Body of pancreas (tissue), 4 donors: ENCODE measurements at regions not wholly inside any gene's neighbourhood (a gene's known extent, or its start where the extent isn't known, plus 50 kb on each side); places are given as distances from the start of the nearest gene placed in this dataset.

ENCODE experiments used
- ATAC-seq: fragments of 150-250 bp; one replicate; pipeline ENCODE4 v1.9.1; 2016
- DNase-seq, 4 donors: peaks; one replicate each; pipeline ENCODE4 v3.0.0-alpha.2; 2019
- H3K27ac ChIP-seq, 4 donors: fragments of 200-600 bp; sonication (generic); 1 replicate in 3 of 4; 2 replicates in 1 of 4; pipeline versions ENCODE4 v1.5.1 to v1.6.1; 2016 to 2019; ENCODE audit warnings: mild to moderate bottlenecking in 1 of 4, mixed read lengths in 1 of 4, moderate library complexity in 1 of 4
- H3K27me3 ChIP-seq, 2 donors: fragments of 200-600 bp; sonication (generic); one replicate each; pipeline ENCODE4 v1.6.0; 2016; ENCODE audit warnings: mild to moderate bottlenecking in 1 of 2
- H3K36me3 ChIP-seq, 2 donors: fragments of 200-600 bp; sonication (generic); replicated peaks in 1 of 2; 2 replicates each; pipeline ENCODE4 v1.5.1; 2016; ENCODE audit warnings: low read depth in 2 of 2; ENCODE audit not compliant: insufficient read depth in 1 of 2
- H3K4me1 ChIP-seq: fragments of 200-600 bp; sonication (generic); one replicate; pipeline ENCODE4 v1.6.0; 2016
- H3K4me3 ChIP-seq, 2 donors: fragments of 200-600 bp; sonication (generic); 1 replicate in 1 of 2; 2 replicates in 1 of 2; pipeline ENCODE4 v1.5.1; 2016 to 2019
- H3K9me3 ChIP-seq, 3 donors: fragments of 200-600 bp; sonication (generic); 1 replicate in 2 of 3; 2 replicates in 1 of 3; pipeline ENCODE4 v1.5.1; 2016
- CTCF ChIP-seq, 7 experiments: fragments of 450-650 bp in 4 of 7; fragments of 200-600 bp in 3 of 7; sonication (generic) in 3 of 7; IDR thresholded peaks; one replicate each; pipeline ENCODE4 v1.5.1; 2016 to 2019; ENCODE audit warnings: antibody characterized with exemption in 7 of 7
- POLR2A ChIP-seq, 3 donors: fragments of 450-650 bp; IDR thresholded peaks; one replicate each; pipeline ENCODE4 v1.6.1; 2016; ENCODE audit warnings: antibody characterized with exemption in 3 of 3, mild to moderate bottlenecking in 2 of 3
- WGBS, 2 donors: methylation state at CpG; one replicate each; pipeline ENCODE4 v1.1.5; 2017; 5-methylcytosine and 5-hydroxymethylcytosine counted together
- intact Hi-C: fragments of 100-400 bp; cut with DNase I; formaldehyde crosslinking; loops from one replicate; pipeline ENCODE4 v1.15.1; 2023

- TF ChIP-seq CTCF (IDR thresholded peaks at IDR 0.05) (no peak), POLR2A (IDR thresholded peaks at IDR 0.05) (no peak)
- DNase-seq: no peak
- Histone ChIP-seq H3K36me3 (no peaks in the 10 kb centered on the region), H3K4me3 (no peak overlapping the region), H3K27me3 (no peaks in the 10 kb centered on the region), H3K4me1 (no peaks in the 10 kb centered on the region), H3K27ac (no peak overlapping the region), H3K9me3 (no peaks in the 10 kb centered on the region)
- ATAC-seq: no peak
- intact Hi-C loops: no loop called here
- 62 to 67% methylated on average over 6 of the region's 6 CpGs for WGBS, 2 donors
Measured at GRCh38 chr16:64242492-64242891, 879.4 kb downstream of the CDH11 start.

- no peak for DNase-seq
- intact Hi-C loops: no loop called here
- no peak overlapping the region for H3K4me3 ChIP-seq
- ATAC-seq: no peak
- no peaks in the 10 kb centered on the region for H3K4me1 ChIP-seq
- no peak for TF ChIP-seq CTCF (IDR thresholded peaks at IDR 0.05)
- no peak for TF ChIP-seq POLR2A (IDR thresholded peaks at IDR 0.05)
- no peak overlapping the region for H3K27ac ChIP-seq
- no peaks in the 10 kb centered on the region for H3K27me3 ChIP-seq
- no peaks in the 10 kb centered on the region for H3K36me3 ChIP-seq
- H3K9me3 ChIP-seq: no peaks in the 10 kb centered on the region
Measured at GRCh38 chr16:64240586-64240985, 881.3 kb downstream of the CDH11 start.

- Histone ChIP-seq H3K36me3 (no peaks in the 10 kb centered on the region), H3K9me3 (no peaks in the 10 kb centered on the region), H3K27me3 (no peaks in the 10 kb centered on the region), H3K4me3 (no peak overlapping the region), H3K27ac (no peak overlapping the region), H3K4me1 (no peaks in the 10 kb centered on the region)
- DNase-seq: no peak
- TF ChIP-seq POLR2A (IDR thresholded peaks at IDR 0.05) (no peak), CTCF (IDR thresholded peaks at IDR 0.05) (no peak)
- ATAC-seq: no peak
- intact Hi-C loops: no loop called here
Measured at GRCh38 chr16:64238571-64238970, 883.3 kb downstream of the CDH11 start.

- Histone ChIP-seq H3K4me1 (no peaks in the 10 kb centered on the region), H3K4me3 (no peak overlapping the region), H3K9me3 (no peaks in the 10 kb centered on the region), H3K36me3 (no peaks in the 10 kb centered on the region), H3K27ac (no peak overlapping the region), H3K27me3 (no peaks in the 10 kb centered on the region)
- whole genome bisulfite sequencing, 2 donors: 31 to 38% methylated on average over 3 of the region's 3 CpGs
- intact Hi-C loops: no loop called here
- ATAC-seq (no peak), DNase-seq (no peak)
- TF ChIP-seq POLR2A (IDR thresholded peaks at IDR 0.05): no peak
- TF ChIP-seq CTCF (IDR thresholded peaks at IDR 0.05): no peak
Measured at GRCh38 chr16:64236316-64236715, 885.5 kb downstream of the CDH11 start.

- no peak for ATAC-seq
- intact Hi-C loops: no loop called here
- no peaks in the 10 kb centered on the region for H3K27me3 ChIP-seq
- TF ChIP-seq CTCF (IDR thresholded peaks at IDR 0.05) (no peak), POLR2A (IDR thresholded peaks at IDR 0.05) (no peak)
- H3K9me3 ChIP-seq: no peaks in the 10 kb centered on the region
- H3K4me1 ChIP-seq: no peaks in the 10 kb centered on the region
- H3K4me3 ChIP-seq: no peak overlapping the region
- H3K27ac ChIP-seq: no peak overlapping the region
- H3K36me3 ChIP-seq: no peaks in the 10 kb centered on the region
- 74% methylated on average over 3 of the region's 3 CpGs; no CpG with 5 or more reads in 1 of the 2 donors for WGBS, 2 donors
- DNase-seq: no peak
Measured at GRCh38 chr16:64234200-64234599, 887.7 kb downstream of the CDH11 start.
